Neural progenitor cell (in vitro differentiated cells): ENCODE measurements at regions not wholly inside any gene's neighbourhood (a gene's known extent, or its start where the extent isn't known, plus 50 kb on each side); places are given as distances from the start of the nearest gene placed in this dataset.

ENCODE experiments used
- DNase-seq: peaks from one replicate; pipeline ENCODE4 v3.0.0-alpha.2; 2016; ENCODE audit warnings: low spot score
- H2AFZ ChIP-seq: fragments of 200-600 bp; sonication (generic); replicated peaks from 2 replicates; pipeline ENCODE4 v1.6.1; 2016; ENCODE audit warnings: antibody characterized with exemption
- H3F3A ChIP-seq: fragments of 200-600 bp; sonication (generic); 2 replicates; pipeline ENCODE4 v1.6.1; 2016; ENCODE audit warnings: antibody characterized with exemption, low read depth
- H3K27ac ChIP-seq: fragments of 200-600 bp; sonication (generic); 2 replicates; pipeline ENCODE4 v1.5.1; 2016; ENCODE audit warnings: mild to moderate bottlenecking
- H3K27me3 ChIP-seq: fragments of 200-600 bp; sonication (generic); 2 replicates; pipeline ENCODE4 v1.6.1; 2016; ENCODE audit warnings: mild to moderate bottlenecking, moderate library complexity
- H3K36me3 ChIP-seq: fragments of 200-600 bp; sonication (generic); 2 replicates; pipeline ENCODE4 v1.5.1; 2016
- H3K4me1 ChIP-seq: fragments of 200-600 bp; sonication (generic); 2 replicates; pipeline ENCODE4 v1.6.1; 2016; ENCODE audit warnings: mixed run types
- H3K4me2 ChIP-seq: fragments of 200-600 bp; sonication (generic); 2 replicates; pipeline ENCODE4 v1.6.1; 2016
- H3K4me3 ChIP-seq: fragments of 200-600 bp; sonication (generic); 2 replicates; pipeline ENCODE4 v1.5.1; 2016
- H3K79me2 ChIP-seq: fragments of 200-600 bp; sonication (generic); 2 replicates; pipeline ENCODE4 v1.6.1; 2016; ENCODE audit warnings: low read depth
- H3K9ac ChIP-seq: fragments of 200-600 bp; sonication (generic); 2 replicates; pipeline ENCODE4 v1.6.1; 2016
- H3K9me3 ChIP-seq: fragments of 200-600 bp; sonication (generic); 2 replicates; pipeline ENCODE4 v1.5.1; 2016; ENCODE audit warnings: low read depth
- H4K20me1 ChIP-seq: fragments of 200-600 bp; sonication (generic); 2 replicates; pipeline ENCODE4 v1.6.1; 2016; ENCODE audit warnings: low read depth
- H3K27ac Mint-ChIP-seq: 3 replicates; pipeline ENCODE4 v1.8.0; 2021; ENCODE audit warnings: mixed read lengths
- H3K27me3 Mint-ChIP-seq: 2 replicates; pipeline ENCODE4 v1.8.0; 2022; ENCODE audit warnings: low read depth, mild to moderate bottlenecking, inconsistent platforms, moderate library complexity, mixed read lengths; ENCODE audit not compliant: insufficient read depth
- H3K36me3 Mint-ChIP-seq: 3 replicates; pipeline ENCODE4 v1.8.0; 2021; ENCODE audit warnings: mixed read lengths
- H3K4me1 Mint-ChIP-seq: 3 replicates; pipeline ENCODE4 v1.8.0; 2021; ENCODE audit warnings: mixed read lengths
- H3K4me3 Mint-ChIP-seq: 3 replicates; pipeline ENCODE4 v1.8.0; 2021; ENCODE audit warnings: mild to moderate bottlenecking, moderate library complexity, mixed read lengths
- H3K9me3 Mint-ChIP-seq: 3 replicates; pipeline ENCODE4 v1.8.0; 2020; ENCODE audit warnings: mixed read lengths
- CTCF ChIP-seq: fragments of 200-600 bp; sonication (generic); IDR thresholded peaks from 2 replicates; pipeline ENCODE4 v1.5.1; 2017; ENCODE audit warnings: antibody characterized with exemption, mild to moderate bottlenecking
- EZH2 ChIP-seq: fragments of 200-600 bp; sonication (generic); IDR thresholded peaks from 2 replicates; pipeline ENCODE4 v1.6.1; 2017; ENCODE audit warnings: antibody characterized with exemption, mild to moderate bottlenecking, moderate library complexity
- EZH2phosphoT487 ChIP-seq: fragments of 200-600 bp; sonication (generic); IDR thresholded peaks from 2 replicates; pipeline ENCODE4 v1.6.1; 2017; ENCODE audit warnings: antibody characterized with exemption

DNA sequence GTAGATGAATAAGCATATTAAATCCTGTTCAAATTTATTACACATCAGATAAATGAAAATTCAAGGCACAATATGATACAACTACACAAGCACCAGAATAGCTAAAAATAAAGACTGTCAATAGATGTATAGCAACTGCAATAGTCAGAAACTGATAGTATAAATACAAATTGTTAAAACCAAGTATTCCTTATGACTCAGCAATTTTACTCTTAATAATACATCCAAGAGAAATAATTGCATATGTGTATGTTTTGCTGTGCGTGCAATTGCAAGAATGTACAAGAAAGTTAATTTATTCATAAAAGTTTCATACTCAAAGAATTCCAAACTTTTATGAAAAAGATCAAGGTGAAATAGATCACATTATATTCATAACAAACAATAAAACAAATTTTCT is 1338.1 kb downstream of the OLFM4 start:
- no peak for TF ChIP-seq EZH2
- no peak for TF ChIP-seq CTCF
- TF ChIP-seq EZH2phosphoT487: no peak
- no peak overlapping the region for H3K27ac ChIP-seq
- H3K9me3 Mint-ChIP-seq: peaks cover 6% of the 10 kb centered on the region

GRCh38 chr13:54367639-54368271 is 1339.1 kb downstream of the OLFM4 start:
- Mint-ChIP-seq H3K36me3 (no peaks in the 10 kb centered on the region), H3K27ac (no peak overlapping the region), H3K9me3 (peaks cover 6% of the 10 kb centered on the region), H3K4me1 (no peaks in the 10 kb centered on the region), H3K27me3 (peaks cover 2% of the 10 kb centered on the region), H3K4me3 (no peak overlapping the region)
- Histone ChIP-seq H3K4me3 (no peak overlapping the region), H3K9ac (no peak overlapping the region), H3K9me3 (no peaks in the 10 kb centered on the region), H3K79me2 (no peaks in the 10 kb centered on the region), H3K27me3 (no peaks in the 10 kb centered on the region), H3K36me3 (no peaks in the 10 kb centered on the region), H2AFZ (no peak overlapping the region), H3K4me2 (no peak overlapping the region), H3K27ac (no peak overlapping the region), H3F3A (no peaks in the 10 kb centered on the region), H4K20me1 (no peaks in the 10 kb centered on the region), H3K4me1 (no peaks in the 10 kb centered on the region)
- no peak for DNase-seq
- no peak for TF ChIP-seq EZH2
- no peak for TF ChIP-seq CTCF
- TF ChIP-seq EZH2phosphoT487: no peak

More for the DNA sequence above, 1338.1 kb downstream of the OLFM4 start:
- H3F3A ChIP-seq: no peaks in the 10 kb centered on the region
- H3K4me1 Mint-ChIP-seq: no peaks in the 10 kb centered on the region
- no peaks in the 10 kb centered on the region for H4K20me1 ChIP-seq
- no peak for DNase-seq
- no peak overlapping the region for H2AFZ ChIP-seq
- no peaks in the 10 kb centered on the region for H3K9me3 ChIP-seq
- H3K27ac Mint-ChIP-seq: no peak overlapping the region
- no peaks in the 10 kb centered on the region for H3K36me3 Mint-ChIP-seq
- peaks cover 2% of the 10 kb centered on the region for H3K27me3 Mint-ChIP-seq
- H3K4me3 ChIP-seq: no peak overlapping the region
- H3K27me3 ChIP-seq: no peaks in the 10 kb centered on the region
- H3K4me1 ChIP-seq: no peaks in the 10 kb centered on the region
- H3K4me3 Mint-ChIP-seq: no peak overlapping the region
- H3K79me2 ChIP-seq: no peaks in the 10 kb centered on the region
- no peaks in the 10 kb centered on the region for H3K36me3 ChIP-seq
- no peak overlapping the region for H3K9ac ChIP-seq
- no peak overlapping the region for H3K4me2 ChIP-seq

DNA sequence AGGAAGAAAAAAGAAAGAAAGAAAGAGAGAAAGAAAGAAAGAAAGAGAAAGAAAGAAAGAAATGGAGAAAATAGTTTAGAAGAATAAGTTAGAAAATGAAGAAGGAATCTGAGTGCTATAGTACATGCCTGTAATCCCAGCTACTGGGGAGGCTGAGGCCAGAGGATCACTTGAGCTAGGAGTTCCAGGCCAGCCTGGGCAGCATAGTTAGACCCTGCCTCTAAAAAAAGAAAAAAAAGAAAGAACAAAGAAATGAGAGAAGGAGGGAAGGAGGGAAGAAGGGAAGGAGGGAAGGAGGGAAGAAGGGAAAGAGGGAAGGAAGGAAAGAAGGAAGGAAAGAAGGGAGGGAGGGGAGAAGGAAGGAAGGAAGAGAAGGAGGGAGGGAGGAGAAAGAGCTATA is 1339.8 kb downstream of the OLFM4 start:
- no peak overlapping the region for H3K27ac ChIP-seq
- DNase-seq: no peak
- TF ChIP-seq EZH2phosphoT487 (no peak), CTCF (no peak), EZH2 (no peak)
- no peak overlapping the region for H3K4me3 ChIP-seq
- no peaks in the 10 kb centered on the region for H3F3A ChIP-seq
- Mint-ChIP-seq H3K4me1 (peaks cover 2% of the 10 kb centered on the region), H3K36me3 (no peaks in the 10 kb centered on the region), H3K9me3 (peaks cover 6% of the 10 kb centered on the region), H3K27me3 (peaks cover 2% of the 10 kb centered on the region), H3K4me3 (no peak overlapping the region), H3K27ac (no peak overlapping the region)
- H3K79me2 ChIP-seq: no peaks in the 10 kb centered on the region
- H4K20me1 ChIP-seq: no peaks in the 10 kb centered on the region
- no peaks in the 10 kb centered on the region for H3K27me3 ChIP-seq
- no peaks in the 10 kb centered on the region for H3K36me3 ChIP-seq
- H3K9ac ChIP-seq: no peak overlapping the region
- peaks cover 5% of the 10 kb centered on the region for H3K4me1 ChIP-seq
- no peaks in the 10 kb centered on the region for H3K9me3 ChIP-seq
- H2AFZ ChIP-seq: no peak overlapping the region
- H3K4me2 ChIP-seq: no peak overlapping the region
